DND-41 (cell line): ENCODE measurements at regions not wholly inside any gene's neighbourhood (a gene's known extent, or its start where the extent isn't known, plus 50 kb on each side); places are given as distances from the start of the nearest gene placed in this dataset.

Experiments
- ATAC-seq: fragments of 200-7000 bp; cut with Tn5 transposase; 3 replicates; pipeline ENCODE4 v1.9.1; 2021; ENCODE audit warnings: low read depth; ENCODE audit not compliant: insufficient read depth
- DNase-seq: peaks from one replicate; pipeline ENCODE4 v3.0.0-alpha.2; 2020
- H2AFZ ChIP-seq: 2 replicates; pipeline ENCODE4 v1.6.0; 2012; ENCODE audit warnings: low read depth, low read length
- H3K27ac ChIP-seq: 2 replicates; pipeline ENCODE4 v1.5.1; 2012; ENCODE audit warnings: low read length, inconsistent platforms
- H3K27me3 ChIP-seq: fragments of 200-600 bp; sonication (generic); 2 replicates; pipeline ENCODE4 v1.6.0; 2012; ENCODE audit warnings: low read length, mild to moderate bottlenecking, inconsistent platforms; ENCODE audit not compliant: insufficient read depth, poor library complexity
- H3K36me3 ChIP-seq: 2 replicates; pipeline ENCODE4 v1.5.1; 2012; ENCODE audit warnings: low read length, inconsistent platforms; ENCODE audit not compliant: insufficient read depth
- H3K4me1 ChIP-seq: 2 replicates; pipeline ENCODE4 v1.5.1; 2012; ENCODE audit warnings: mild to moderate bottlenecking, low read length; ENCODE audit not compliant: insufficient read depth
- H3K4me2 ChIP-seq: 2 replicates; pipeline ENCODE4 v1.6.0; 2012; ENCODE audit warnings: mild to moderate bottlenecking, moderate library complexity, low read length, inconsistent platforms; ENCODE audit not compliant: insufficient read depth
- H3K4me3 ChIP-seq, 2 experiments: fragments of 200-600 bp in 1 of 2; shearing (Covaris generic) in 1 of 2; 2 replicates each; pipeline ENCODE4 v1.5.1; 2012 to 2016; ENCODE audit warnings: inconsistent platforms in 2 of 2, low read length in 2 of 2, mild to moderate bottlenecking in 2 of 2, low read depth in 1 of 2, moderate library complexity in 1 of 2
- H3K79me2 ChIP-seq: 2 replicates; pipeline ENCODE4 v1.6.0; 2012; ENCODE audit warnings: low read length, inconsistent platforms; ENCODE audit not compliant: insufficient read depth
- H3K9ac ChIP-seq: 2 replicates; pipeline ENCODE4 v1.6.0; 2012; ENCODE audit warnings: low read depth, mild to moderate bottlenecking, inconsistent platforms, low read length, moderate library complexity
- H3K9me3 ChIP-seq: 2 replicates; pipeline ENCODE4 v1.5.1; 2012; ENCODE audit warnings: low read length, moderate library complexity, mild to moderate bottlenecking, inconsistent platforms; ENCODE audit not compliant: insufficient read depth, severe bottlenecking
- H4K20me1 ChIP-seq: 2 replicates; pipeline ENCODE4 v1.6.0; 2012; ENCODE audit warnings: low read length; ENCODE audit not compliant: insufficient read depth
- CTCF ChIP-seq: IDR thresholded peaks from 2 replicates; pipeline ENCODE4 v1.5.1; 2012; ENCODE audit warnings: borderline replicate concordance, low read length, moderate library complexity, mild to moderate bottlenecking; ENCODE audit not compliant: poor library complexity, severe bottlenecking; ENCODE audit errors: extremely low read depth
- EZH2 ChIP-seq: IDR thresholded peaks from 3 replicates; pipeline ENCODE4 v1.6.1; 2012; ENCODE audit warnings: borderline replicate concordance, low read depth, mild to moderate bottlenecking, moderate library complexity, low read length, inconsistent platforms; ENCODE audit not compliant: severe bottlenecking

GRCh38 chr10:35743851-35744250 lies 101.8 kb upstream of the FZD8 start:
- ATAC-seq (no peak), DNase-seq (no peak)
- no peaks in the 10 kb centered on the region for H4K20me1 ChIP-seq
- no peaks in the 10 kb centered on the region for H3K4me1 ChIP-seq
- peaks cover 2% of the 10 kb centered on the region for H3K27me3 ChIP-seq
- TF ChIP-seq EZH2 = no peak
- no peak for TF ChIP-seq CTCF
- no peak overlapping the region for H2AFZ ChIP-seq
- H3K27ac ChIP-seq = no peak overlapping the region
- no peak overlapping the region for H3K4me3 ChIP-seq
- no peaks in the 10 kb centered on the region for H3K79me2 ChIP-seq
- no peak overlapping the region for H3K9ac ChIP-seq
- no peak overlapping the region for H3K4me2 ChIP-seq
- no peaks in the 10 kb centered on the region for H3K36me3 ChIP-seq
- H3K9me3 ChIP-seq = no peaks in the 10 kb centered on the region

GRCh38 chr10:35743351-35743750 lies 101.3 kb upstream of the FZD8 start:
- no peak for TF ChIP-seq CTCF
- no peak for TF ChIP-seq EZH2
- Histone ChIP-seq H3K4me1 (no peaks in the 10 kb centered on the region), H3K27ac (no peak overlapping the region), H3K36me3 (no peaks in the 10 kb centered on the region), H3K4me2 (no peak overlapping the region), H3K9ac (no peak overlapping the region), H4K20me1 (no peaks in the 10 kb centered on the region), H2AFZ (no peak overlapping the region), H3K27me3 (peaks cover 2% of the 10 kb centered on the region), H3K79me2 (no peaks in the 10 kb centered on the region), H3K4me3 (no peak overlapping the region), H3K9me3 (no peaks in the 10 kb centered on the region)
- ATAC-seq = no peak
- no peak for DNase-seq

DNA sequence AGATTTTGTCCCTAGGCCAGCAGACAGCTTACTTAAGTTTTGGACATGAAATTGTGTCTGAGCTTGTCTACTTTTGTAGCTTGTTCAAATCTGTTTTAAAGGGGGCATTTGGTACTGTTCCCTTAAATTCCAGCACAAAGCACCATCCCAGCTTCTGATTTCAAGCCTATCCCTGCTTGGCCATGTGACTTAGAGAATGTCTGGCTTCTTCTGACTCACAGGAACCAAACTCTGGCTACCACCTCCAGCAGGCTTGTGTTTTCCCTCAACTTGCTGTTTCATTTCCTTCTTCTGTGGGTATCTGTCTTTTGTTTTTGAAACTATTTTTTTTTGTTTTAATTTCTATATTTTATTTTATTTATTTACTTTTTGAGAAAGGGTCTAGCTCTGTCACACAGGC lies 97.9 kb upstream of the FZD8 start:
- no peak for TF ChIP-seq CTCF
- TF ChIP-seq EZH2 = no peak
- no peaks in the 10 kb centered on the region for H3K79me2 ChIP-seq
- H3K4me1 ChIP-seq = no peaks in the 10 kb centered on the region
- H3K4me3 ChIP-seq = no peak overlapping the region
- no peak for DNase-seq
- H3K27me3 ChIP-seq = peaks cover 2% of the 10 kb centered on the region
- ATAC-seq = no peak
- no peaks in the 10 kb centered on the region for H3K9me3 ChIP-seq
- H3K36me3 ChIP-seq = no peaks in the 10 kb centered on the region
- H3K4me2 ChIP-seq = no peak overlapping the region
- no peak overlapping the region for H2AFZ ChIP-seq
- H4K20me1 ChIP-seq = no peaks in the 10 kb centered on the region
- H3K9ac ChIP-seq = no peak overlapping the region
- H3K27ac ChIP-seq = no peak overlapping the region

DNA sequence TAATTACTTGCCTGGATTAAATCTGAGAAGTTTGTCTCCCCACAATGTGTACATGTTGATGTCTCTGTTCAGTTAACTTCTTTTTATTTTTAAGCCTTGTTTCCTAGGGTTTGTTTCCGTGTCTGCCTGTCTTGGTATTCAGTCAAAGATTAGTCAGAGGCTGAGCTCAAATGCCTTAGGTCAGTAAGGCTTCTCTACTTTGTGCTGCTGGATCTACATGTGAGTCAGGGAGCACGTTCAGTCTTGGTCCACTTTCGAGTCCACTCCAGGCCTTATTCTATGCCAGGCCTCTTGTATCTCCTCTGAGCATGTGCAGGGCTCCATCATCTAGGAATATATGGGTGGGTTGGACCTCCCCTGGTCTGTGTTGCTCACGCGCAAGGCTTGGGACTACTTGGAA lies 93.3 kb upstream of the FZD8 start:
- H3K9me3 ChIP-seq = no peaks in the 10 kb centered on the region
- TF ChIP-seq CTCF (no peak), EZH2 (no peak)
- H3K79me2 ChIP-seq = no peaks in the 10 kb centered on the region
- H4K20me1 ChIP-seq = no peaks in the 10 kb centered on the region
- H3K4me3 ChIP-seq = no peak overlapping the region
- ATAC-seq (no peak), DNase-seq (no peak)
- no peaks in the 10 kb centered on the region for H3K36me3 ChIP-seq
- H3K4me2 ChIP-seq = no peak overlapping the region
- H3K4me1 ChIP-seq = no peaks in the 10 kb centered on the region
- H3K27me3 ChIP-seq = no peaks in the 10 kb centered on the region
- no peak overlapping the region for H3K27ac ChIP-seq
- H3K9ac ChIP-seq = no peak overlapping the region
- H2AFZ ChIP-seq = no peak overlapping the region
